ENCODE measurements at regions not wholly inside any gene's neighbourhood (a gene's known extent, or its start where the extent isn't known, plus 50 kb on each side); places are given as distances from the start of the nearest gene placed in this dataset.
A peak's percentile ranks its signal among the peaks of the same experiment; 100 is the strongest.
"Not testable (repeated sequence)": the region's sequence is repeated elsewhere in the genome, so short reads cannot be mapped to it uniquely, and the experiment has no call there.

DNA sequence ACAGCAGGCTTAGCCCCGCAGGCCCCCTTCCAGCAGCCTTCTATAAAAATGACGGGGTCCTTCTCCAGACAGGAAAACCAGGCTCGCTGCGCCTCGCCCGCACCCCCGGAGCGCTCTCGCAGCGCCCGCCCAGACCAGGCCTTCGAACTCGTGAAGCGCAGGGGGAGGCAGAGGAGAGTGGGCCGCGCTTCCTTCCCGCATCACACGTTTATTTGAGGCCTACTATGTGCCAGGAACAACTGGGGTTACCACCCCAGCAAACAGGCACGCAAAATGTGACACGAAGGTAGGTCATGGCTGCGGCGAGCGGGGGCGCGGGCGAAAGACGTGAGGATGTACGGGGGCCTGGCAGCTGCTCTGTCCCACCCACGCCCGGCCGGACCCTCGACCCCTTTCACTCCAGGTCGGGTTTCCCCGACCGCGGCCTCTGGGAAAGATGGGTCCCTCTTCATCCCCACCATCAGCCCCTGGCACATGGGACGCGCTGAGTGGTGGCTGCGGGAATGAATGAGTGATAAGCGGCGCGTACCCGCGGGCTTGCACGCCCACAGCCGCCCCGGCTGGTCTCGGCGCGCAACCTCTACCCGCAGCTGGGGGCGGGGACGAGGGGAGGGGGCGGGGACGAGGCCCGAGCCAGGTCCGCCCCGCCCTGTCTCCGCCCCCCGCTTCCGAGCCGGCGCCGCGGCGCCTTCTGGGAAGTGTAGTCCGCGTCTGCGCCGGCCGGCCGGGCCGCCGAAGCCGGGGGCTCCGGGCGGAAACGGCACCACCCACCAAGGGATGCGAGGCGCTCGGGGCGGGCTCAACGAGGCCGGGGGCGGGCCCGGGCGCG lies 59.1 kb downstream of the ZNF467 start:
- peak; percentile 82 for DNase-seq (ENCODE audit: low read depth)

DNA sequence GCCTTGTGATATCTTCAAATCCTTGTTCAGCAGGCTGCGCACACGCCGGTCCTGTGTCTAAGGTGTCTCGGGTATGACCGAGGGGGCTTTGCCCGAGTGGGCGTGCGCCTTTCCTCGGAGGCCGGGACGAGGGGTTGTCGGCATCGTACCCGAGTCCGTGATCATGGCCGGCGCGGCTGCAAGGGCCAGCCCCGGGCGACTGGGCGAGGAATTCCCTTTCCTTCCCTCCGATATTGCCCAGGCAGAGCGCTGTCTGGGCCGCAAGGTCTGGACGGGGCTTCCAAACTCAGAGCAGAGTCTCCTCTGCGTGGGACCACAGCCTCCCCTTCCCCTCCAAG lies 59.7 kb downstream of the ZNF467 start:
- DNase-seq (ENCODE audit: low read depth): no peak

DNA sequence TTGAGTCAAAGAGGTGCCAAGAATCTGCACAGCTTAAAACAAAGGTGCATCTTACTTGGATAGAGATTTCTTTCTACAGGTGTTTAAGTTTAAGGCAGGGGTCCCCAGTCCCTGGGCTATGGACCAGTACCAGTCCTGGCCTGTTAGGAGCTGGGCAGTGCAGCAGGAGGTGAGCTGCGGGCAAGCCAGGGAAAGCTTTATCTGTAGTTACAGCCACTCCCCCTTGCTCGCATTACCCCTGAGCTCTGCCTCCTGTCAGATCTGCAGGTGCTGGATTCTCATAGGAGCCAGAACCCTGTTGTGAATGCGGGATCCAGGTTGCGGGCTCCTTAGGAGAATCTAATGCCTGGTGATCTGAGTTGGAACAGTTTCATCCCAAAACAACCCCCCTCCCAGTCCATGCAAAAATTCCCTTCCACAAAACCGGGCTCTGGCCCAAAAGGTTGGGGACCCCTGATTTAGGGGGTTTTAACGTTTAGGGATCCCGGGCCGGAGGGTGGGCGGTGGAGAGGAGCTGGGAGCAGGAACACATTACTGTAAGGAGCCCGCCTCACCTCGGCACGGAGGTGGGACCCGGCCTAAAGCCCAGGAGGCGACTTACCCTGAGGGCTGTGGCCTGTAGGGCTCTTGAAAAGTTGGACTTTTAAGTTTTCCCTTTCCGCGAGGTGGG lies 60.2 kb downstream of the ZNF467 start:
- DNase-seq (ENCODE audit: low read depth): no peak

DNA sequence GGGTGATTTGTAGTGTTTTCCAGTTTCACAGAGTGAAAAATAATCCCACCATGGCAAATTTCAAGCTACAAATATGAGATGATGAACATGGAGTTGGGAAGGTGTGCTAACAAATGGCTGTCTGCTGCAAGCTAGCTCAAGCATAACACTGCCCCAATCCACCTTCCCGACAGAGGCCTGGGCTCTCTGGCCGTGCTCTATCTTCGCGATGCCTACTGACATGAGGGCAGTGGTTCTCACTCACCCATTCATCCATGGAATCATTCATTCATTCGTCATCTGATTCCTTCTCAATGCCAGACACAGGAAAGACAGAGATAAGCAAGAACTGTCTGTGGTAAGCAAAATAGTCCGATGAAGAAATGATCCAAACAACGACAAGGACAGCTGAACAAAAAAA lies 65.4 kb downstream of the ZNF467 start:
- no peak for DNase-seq (ENCODE audit: low read depth)

DNA sequence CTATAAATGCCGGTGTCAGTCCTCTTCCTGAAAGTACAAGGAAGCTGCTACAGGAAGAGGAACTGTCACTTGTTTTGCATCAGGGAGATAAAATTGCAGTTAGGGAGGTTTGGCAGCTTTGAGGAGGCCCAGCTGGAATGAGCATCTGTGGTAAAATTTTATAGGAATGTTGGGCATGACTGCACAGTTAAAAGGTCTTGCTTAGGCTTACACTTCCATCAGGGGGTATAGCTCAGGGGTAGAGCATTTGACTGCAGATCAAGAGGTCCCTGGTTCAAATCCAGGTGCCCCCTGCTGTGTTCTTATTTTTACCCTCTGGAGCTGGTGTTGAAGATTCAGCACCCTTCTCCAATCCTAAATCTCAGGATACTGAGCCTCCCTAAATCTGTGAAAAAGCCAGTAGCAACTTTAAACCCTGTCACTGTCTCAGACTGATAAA lies 65.9 kb downstream of the ZNF467 start:
- DNase-seq (ENCODE audit: low read depth): no peak

DNA sequence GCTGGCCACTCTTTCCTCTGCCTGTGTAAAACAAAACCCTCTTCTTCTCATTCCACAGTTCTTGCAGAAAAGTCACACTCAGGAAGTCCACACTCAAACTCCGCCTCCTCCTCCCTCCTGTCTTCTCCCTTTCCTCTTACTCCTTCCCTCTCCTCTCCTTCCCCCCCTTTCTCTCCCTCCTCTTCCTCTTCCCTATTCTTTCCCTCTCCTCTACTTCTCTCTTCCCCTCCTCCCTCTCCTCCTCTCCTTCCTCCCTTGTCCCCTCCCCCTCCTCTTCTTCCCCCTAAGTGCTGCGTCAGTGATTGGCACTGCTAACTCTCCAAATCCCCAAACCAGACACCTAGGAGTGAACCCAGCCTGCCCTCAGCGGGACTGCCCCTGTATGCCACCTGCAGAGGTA lies 67.0 kb downstream of the ZNF467 start:
- DNase-seq (ENCODE audit: low read depth): no peak

DNA sequence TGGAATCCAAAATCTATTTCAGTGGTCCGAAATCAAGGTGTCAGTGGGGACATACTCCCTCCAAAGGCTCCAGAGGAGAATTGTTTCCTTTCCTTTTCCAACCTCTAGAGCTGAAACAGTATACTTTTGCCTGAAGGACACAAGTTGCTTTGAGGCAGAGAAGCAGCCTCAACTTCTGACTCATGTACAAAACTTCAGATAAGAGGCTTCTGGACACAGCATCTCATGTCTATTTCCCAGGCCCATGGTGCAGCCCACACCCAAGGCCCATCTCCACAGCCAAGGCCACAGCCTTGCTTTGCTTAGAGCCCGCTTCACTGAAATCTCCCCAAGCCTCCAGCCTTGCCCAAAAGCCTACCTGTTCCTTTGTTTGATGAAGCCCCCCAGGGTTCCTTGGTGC lies 68.9 kb downstream of the ZNF467 start:
- DNase-seq (ENCODE audit: low read depth): no peak

DNA sequence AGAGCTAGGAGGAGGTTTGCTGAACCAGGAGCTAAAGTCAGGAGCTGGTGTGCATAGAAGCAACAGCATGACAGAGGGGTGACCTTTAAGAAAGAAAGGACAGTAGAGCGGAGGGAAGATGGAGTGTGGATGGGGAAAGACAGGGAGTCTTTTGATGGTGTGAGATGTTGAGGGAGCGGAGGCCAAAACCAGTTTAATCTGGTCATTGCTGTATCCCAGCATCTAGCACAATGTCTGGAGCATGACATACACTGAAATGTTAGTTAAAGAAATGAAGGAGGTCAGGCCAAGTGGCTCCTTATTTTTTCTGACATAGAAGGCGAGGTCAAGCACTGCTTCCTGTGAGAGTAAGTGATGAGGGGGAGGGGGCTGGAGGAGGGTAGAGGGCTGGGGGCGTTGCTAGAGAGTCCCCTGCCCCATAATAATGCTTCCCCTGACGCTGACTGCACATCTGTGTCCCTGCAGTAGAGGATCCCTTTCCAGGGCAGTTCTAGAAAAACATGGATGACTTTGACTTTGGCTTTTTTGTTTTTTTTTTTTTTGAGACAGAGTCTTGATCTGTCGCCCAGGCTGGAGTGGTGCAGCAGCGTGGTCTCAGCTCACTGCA lies 70.2 kb downstream of the ZNF467 start:
- no peak for DNase-seq (ENCODE audit: low read depth)

DNA sequence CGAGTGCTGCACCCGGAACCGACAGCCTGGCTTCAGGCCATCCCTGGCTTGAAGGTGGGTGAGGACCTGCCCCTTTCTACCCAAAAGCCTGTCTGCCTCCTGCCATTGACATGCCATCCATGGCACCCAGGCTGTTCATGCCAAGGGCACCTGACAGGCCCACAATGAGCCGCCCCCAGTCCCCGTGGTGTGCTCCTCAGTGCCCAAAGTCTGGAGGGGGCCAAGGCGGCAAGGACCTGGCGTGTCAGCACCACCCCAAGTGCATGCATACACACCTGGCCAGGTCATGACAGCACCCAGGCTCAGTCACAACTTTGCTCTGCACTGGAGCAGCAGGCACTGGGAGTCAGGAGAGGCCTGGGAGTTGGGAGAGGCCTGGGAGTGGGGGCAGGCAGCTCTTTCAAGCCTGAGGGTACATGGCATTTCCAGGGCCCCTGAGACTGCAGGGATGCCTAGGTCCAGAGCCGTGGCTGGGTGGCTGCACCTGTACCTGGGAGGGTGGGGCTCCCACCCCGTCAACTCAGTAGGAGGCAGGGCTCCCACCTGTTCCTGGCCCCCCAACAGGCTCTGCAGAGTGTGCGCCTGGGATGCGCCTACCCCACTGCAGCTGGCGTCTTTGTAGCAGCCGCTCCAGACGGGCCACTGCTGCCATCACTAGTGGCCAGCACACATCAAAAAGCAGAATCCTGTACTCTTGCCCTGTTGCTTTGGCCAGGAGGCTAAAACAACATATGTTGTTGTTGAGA lies 71.7 kb downstream of the ZNF467 start:
- DNase-seq (ENCODE audit: low read depth): no peak

DNA sequence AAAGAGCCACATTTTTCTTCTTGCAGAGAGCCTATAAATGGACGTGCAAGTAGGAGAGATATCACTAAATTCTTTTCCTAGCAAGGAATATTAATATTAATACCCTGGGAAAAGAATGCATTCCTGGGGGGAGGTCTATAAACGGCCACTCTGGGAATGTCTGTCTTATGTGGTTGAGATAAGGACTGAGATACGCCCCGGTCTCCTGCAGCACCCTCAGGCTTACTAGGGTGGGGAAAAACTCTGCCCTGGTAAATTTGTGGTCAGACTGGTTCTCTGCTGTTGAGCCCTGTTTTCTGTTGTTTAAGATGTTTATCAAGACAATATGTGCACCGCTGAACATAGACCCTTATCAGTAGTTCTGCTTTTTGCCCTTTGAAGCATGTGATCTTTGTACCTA lies 75.6 kb downstream of the ZNF467 start:
- DNase-seq (ENCODE audit: low read depth): not testable (repeated sequence)

DNA sequence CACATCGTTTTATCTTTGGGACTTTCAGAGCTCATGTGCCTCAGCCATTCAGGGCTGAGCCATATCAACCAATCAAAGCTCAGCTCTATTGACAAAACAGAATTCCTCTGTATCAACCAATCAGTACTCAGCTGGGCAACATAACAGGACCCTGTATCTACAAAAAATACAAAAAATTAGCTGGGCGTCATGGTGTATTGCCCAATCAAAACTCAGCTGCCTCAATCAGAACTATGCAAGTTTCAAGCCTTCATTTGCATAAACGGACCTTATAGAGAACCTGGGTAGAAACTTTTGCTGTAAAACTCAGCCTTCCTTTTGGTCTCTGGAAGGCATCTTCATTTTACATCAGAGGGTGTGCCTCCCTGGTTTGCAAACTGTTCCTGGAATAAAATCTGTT lies 77.1 kb downstream of the ZNF467 start:
- no peak for DNase-seq (ENCODE audit: low read depth)

DNA sequence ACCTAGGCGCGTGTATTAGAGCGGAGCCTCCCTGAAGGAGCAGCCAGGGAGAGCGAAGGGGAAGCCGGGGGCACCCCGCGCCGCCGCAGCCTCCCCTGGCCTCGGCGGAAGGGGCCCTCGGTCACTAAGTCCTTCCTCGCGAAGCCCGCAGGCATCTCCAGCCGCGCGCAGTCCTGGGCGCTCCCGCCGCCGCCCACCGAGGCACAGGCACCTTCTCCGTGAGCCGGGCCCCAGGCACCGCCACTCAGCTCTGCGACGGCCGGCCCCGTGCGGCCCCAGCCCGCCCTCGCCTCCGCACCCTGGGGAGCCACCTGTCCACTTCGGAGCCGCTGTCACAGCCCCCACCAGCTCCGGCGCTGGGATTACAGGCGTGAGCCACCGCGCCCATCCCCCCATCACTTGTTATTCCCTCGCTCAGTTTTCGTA lies 80.8 kb downstream of the ZNF467 start:
- DNase-seq (ENCODE audit: low read depth): no peak

DNA sequence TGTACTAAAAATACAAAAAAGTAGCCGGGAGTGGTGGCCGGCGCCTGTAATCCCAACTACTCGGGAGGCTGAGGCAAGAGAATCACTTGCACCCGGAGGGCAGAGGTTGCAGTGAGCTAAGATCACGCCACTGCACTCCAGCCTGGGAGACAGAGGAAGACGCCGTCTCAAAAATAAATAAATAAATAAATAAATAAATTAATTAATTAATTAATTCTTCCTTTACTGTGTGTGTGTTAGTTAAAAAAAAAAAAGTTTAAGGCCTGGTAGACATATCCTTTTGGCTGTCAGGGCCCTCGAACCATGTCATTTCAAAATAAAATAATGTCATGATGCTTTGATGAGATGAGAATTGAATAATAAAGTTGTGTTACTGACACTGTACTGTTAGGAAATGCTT lies 81.3 kb downstream of the ZNF467 start:
- DNase-seq (ENCODE audit: low read depth): no peak

DNA sequence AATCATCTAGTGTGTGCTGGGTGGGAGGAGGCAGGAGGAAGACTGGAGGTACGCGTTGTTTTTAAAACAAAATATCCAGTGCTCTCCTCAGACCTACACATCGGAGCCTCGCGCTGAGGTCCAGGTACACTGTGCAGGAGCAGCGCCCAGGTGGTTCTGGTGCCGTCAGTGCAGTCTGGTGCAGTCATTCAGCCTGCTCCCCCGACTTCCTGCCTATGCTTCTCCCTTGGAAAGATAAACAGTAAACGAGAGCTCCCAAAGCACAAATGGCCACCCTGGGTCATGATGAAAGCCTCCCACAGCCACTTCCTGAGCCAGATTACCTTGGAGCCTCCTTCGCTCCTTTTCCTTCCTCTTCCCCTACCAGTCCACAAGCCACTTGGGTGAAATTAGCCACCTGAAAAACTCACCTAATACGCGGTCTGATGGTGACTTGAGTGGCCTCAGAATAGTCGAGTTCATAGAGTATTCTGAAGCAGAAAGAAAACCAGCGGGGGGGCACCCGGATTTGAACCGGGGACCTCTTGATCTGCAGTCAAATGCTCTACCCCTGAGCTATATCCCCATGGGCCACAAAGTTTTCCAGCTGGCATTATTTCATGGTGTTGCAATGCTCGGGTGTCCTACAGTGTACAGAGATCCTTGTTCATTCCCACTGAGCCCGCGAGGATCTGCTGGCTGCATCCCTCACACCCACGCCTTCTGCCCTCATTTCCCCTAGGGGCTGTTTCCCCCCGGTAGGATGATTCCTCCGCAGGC lies 82.5 kb downstream of the ZNF467 start:
- DNase-seq (ENCODE audit: low read depth): peak; percentile 81

DNA sequence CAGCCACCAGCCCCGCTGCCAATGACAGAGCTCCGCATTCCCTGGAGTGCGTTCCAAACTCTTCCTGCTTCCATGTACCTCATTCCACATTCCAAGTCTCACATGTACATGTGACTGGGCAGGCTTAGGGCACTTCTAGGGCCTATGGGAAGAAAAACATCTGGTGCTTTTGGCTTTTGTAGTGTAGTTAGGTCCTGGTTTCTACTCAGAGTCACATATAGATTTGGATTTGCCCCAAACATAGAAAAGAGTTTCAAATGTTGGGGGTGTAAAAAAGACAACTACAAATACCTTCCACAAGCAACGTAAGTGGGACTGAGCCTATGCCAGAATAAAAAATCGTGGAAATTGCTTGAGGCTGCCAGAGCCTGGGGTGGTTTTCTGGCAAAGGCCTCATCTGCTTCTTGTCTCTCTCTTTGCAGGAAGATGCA lies 84.1 kb downstream of the ZNF467 start:
- no peak for DNase-seq (ENCODE audit: low read depth)

DNA sequence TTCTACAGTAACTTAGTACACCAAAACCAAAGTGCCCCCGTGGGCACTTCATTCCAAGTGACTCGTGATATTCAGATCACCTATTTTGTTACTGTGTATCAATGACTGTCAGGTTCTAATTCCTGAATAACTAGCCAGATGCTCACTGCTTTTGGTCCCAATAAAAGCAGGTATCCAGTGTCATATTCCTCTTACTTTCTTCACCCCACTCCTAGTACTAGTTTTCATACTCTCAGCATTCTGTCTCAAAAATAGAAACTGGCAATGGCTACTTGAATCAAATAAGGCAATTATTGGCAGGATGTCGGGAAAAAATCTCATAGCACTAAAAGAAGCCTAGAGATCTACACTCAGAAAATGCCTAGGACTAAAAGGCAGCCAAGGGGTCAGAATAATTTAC lies 84.6 kb downstream of the ZNF467 start:
- DNase-seq (ENCODE audit: low read depth): no peak

DNA sequence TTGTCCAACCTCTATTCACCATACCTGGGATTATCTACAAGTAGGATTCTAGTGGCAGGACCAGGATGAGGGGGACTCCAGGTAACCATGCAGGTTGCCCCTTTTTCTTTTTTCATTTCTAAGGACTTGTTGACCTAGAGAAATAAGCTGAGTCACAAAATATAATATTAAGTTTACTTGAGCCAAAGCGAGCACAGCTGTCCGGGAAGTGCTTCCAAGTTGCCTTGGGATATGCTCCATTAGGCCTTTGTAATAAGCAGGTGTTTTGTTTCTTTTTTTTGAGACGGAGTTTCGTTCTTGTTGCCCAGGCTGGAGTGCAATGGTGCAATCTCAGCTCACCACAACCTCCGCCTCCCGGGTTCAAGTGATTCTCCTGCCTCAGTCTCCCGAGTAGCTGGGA lies 85.6 kb downstream of the ZNF467 start:
- not testable (repeated sequence) for DNase-seq (ENCODE audit: low read depth)

DNA sequence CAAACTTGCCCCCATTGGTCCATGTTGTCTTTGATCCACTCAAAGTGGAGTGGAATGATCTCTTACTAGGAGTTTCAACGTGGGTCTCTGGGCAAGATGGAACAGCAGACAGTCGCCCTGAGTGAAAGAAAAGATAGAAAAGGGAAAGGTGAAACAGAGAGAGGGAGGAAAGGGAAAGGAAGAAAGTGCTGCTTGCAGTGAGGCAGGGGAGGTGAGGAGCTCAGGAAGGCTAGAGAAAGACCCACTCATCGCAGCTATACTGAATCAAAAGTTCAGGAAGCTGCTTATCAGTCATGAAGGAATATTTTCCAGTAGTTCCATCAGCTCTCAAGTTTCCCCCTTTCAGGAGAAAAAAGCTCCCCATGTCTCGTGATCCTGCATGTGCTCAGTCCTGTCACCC lies 86.9 kb downstream of the ZNF467 start:
- no peak for DNase-seq (ENCODE audit: low read depth)

DNA sequence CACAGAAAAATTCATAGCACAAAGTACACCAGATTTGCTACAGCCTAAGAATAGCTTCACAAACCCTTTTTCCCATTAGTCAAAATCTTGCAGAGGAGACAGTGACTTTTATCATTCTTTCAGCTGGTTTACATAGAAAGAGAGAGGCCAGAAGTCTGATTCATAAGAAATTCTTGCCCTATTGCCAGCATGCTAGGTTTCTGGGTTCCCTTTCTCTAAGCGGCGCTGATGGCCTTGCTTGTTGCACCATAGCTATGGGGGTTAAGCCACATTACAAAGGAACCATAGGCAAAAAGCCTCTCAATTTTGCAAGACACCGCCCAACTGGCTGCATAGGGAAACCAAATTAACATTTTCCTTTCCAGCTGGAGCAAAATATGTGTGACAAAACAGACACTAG lies 87.4 kb downstream of the ZNF467 start:
- peak; percentile 88 for DNase-seq (ENCODE audit: low read depth)

DNA sequence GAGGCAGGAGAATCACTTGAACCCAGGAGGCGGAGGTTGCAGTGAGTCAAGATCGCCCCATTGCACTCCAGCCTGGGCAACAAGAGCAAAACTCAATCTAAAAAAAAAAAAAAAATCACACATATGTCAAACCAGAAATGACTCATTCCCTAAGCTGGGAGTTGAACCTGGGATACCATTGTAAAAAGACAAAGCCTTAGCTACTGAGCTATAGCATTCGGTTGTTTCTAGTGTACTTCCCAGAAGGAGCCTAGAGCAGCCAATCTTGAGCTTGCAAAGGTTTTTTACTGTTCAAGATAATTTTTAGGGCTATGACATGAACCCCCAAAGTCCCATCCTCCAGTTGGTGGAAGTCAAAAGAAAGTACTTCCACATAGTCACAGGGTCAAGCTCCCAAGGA lies 87.9 kb downstream of the ZNF467 start:
- no peak for DNase-seq (ENCODE audit: low read depth)

DNA sequence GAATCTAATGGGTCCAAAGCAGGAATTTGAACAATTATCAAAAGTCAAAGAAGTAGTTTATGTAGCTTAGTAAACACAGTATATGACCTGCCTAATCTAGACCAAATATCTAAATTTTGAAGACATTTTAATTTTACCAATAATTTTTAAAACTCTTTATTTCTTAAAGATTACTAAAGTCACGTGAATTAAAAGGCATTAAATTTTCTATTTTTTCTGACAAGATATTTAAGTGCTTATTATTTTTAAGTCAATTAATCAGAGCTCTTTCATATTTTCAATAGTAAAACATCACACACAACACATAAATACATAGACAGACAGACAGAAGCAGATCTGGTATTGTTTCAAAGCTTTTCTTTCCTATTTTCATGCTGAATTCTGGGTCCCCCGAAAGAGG lies 89.5 kb downstream of the ZNF467 start:
- no peak for DNase-seq (ENCODE audit: low read depth)

DNA sequence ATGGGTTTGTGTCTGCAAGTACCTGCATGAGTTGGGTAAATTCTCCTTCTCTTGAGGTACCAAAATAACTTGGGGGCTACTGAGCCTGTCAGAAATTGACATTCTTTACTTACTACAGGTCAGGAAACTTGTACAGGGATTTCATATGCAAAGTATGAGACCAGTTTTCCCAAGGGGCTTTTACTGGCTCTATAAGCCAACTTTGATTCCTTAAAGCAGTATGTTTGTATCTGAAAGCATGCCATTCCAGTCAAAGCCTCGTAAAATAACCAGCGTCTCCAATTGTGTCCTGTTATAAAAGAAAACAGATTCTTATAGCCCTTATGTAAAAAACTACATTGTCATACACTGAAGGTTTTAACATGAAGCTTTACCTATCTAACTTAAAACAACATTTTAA lies 90.2 kb downstream of the ZNF467 start:
- no peak for DNase-seq (ENCODE audit: low read depth)
